Stimulated activated CD4-positive, alpha-beta T cell treated with anti-CD3 and anti-CD28 coated beads, Interleukin-12 subunit alpha, Interleukin-12 subunit beta, amount 100 ng/mL, for 48 hours (primary cell): ENCODE measurements at regions not wholly inside any gene's neighbourhood (a gene's known extent, or its start where the extent isn't known, plus 50 kb on each side); places are given as distances from the start of the nearest gene placed in this dataset.

Source experiments
- DNase-seq, 3 donors: peaks; one replicate each; pipeline ENCODE4 v3.0.0-alpha.2; 2020; ENCODE audit warnings: low read depth in 2 of 3, low spot score in 1 of 3

GRCh38 chr9:86545090-86545489, 190.9 kb upstream of the TUT7 start:
- DNase-seq: no peak

DNA sequence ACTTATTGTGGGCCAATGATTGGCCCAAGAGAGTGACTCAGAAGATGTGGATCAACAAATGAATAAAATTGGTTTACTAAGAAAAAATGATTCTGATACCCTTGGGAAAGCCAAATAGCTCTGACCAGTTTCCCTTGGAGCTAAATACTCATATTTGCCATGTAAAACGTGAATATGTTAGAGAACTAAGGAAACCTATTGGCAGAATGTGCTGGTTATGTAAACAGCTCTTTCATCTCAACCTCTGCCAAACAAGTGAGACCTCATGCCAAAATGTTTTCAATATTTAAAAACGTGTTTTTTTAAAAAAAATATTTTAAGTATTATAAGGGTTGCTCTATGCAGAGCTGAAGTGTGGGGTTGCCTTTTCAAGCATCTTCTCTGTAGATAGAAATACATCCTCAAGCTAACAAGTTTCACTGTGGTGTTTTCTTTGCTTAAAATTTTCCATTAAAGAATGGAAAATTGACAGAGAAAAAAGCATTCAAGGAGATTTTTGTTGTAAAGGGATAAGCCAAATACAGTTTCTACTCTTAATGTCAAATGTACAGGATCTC, 186.9 kb upstream of the TUT7 start:
- DNase-seq: no peak

- no peak for DNase-seq
These were observed 181.3 kb upstream of the TUT7 start for GRCh38 chr9:86535406-86535915.

GRCh38 chr9:86534572-86535258, 180.5 kb upstream of the TUT7 start:
- no peak for DNase-seq

DNA sequence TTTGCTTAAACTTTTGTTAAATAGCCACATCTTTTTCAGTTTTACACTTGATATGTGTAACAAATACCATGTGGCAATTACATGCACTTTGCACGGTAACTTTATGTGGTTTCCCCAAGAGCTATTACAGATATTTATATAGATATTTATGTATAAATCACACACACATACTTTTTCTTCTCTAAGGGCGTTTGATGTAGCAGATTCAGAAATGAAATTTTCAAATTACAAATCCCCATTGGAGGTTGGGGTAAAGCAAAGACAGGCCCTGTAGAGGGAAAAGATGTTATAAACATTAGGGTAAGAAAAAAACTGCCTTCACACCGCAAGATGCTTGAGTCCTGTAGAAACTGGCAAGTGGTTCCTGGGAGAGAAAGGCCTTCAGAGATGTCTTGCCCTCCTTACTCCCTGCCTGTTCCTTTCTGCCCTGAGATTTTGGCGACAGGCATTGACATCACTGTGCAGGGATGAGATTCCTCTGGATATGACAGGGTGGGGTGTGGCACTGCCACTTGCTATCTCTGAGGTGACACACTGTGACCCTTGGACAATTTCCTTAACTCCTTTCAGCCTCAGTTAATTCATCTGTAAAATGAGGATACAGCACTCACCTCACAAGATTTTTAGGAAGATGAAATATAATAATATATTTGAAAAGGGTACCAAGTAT, 177.9 kb upstream of the TUT7 start:
- no peak for DNase-seq

DNA sequence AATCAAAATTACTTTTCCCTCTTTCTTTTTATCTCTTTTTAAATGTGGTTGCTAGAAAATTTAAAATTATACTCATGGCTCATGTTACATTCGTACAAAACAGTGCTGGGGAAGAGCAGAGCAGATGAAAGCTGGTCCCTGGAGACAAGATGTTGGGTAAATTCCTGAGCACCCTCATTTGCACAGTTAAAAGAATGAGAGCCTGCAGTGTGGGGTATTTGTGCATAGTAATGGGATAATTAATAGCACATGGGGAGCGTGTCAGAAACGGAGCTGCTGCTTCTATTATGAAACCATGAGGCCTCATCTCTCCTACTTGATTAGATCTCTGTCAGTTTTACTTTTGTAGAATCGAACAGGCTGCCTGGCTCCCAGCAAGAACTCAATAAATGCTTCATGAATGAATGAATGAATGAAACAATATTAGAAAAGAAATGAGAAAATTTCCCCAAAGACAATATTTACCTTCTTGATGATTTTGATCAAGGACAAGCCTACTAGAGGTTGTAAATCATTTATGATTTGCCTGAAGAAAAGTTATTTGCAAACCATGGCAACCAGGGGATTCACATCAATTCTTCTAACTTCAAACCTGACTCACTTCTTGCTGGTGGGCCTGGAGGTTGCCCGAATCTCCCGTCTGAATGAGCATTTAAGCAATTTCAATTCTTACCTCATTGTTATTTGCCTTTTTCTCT, 177.2 kb upstream of the TUT7 start:
- no peak for DNase-seq

- no peak for DNase-seq
These were observed 175.5 kb upstream of the TUT7 start for GRCh38 chr9:86529496-86530275.

DNA sequence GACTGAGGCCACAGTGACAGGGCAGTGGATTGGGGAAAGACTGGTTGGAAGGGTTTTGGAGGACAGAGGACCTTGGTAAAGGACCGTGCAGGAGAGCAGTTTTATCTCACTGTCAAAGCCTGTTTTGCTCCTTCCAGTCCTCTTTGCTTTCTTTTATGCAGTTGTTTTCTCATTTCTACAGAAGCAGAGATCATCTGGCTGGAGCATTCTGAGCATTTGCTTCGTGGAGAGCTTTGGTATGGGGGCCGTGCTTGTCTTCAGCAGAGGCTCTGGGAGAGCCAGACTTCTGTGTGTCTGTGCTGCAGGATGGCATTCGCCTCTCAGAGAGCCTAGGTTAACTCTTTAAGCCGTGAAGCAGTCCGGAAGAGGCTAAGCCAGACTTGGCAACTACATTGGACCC, 171.8 kb upstream of the TUT7 start:
- no peak for DNase-seq

GRCh38 chr9:86525182-86525581, 171.0 kb upstream of the TUT7 start:
- no peak for DNase-seq

- DNase-seq: no peak
These were observed 167.8 kb upstream of the TUT7 start for GRCh38 chr9:86521977-86522376.

DNA sequence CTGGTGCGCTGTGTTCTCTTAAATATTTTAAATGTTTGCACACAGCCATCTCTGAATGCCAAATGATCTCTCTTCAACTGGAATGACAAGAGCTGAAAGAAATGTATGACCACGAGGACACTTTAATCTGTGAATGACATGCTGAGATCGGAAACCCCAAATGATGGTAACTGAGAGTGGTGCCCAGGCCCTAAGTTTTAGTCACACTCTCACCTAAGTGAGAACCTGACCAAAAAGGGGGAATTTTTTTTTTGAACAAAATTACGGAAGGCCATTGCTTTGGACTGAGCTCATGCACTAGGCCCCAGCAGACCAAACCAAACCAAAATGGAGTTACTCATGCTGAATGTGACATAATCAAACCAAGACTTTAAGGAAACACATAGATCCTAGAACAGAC, 167.1 kb upstream of the TUT7 start:
- DNase-seq: no peak

DNA sequence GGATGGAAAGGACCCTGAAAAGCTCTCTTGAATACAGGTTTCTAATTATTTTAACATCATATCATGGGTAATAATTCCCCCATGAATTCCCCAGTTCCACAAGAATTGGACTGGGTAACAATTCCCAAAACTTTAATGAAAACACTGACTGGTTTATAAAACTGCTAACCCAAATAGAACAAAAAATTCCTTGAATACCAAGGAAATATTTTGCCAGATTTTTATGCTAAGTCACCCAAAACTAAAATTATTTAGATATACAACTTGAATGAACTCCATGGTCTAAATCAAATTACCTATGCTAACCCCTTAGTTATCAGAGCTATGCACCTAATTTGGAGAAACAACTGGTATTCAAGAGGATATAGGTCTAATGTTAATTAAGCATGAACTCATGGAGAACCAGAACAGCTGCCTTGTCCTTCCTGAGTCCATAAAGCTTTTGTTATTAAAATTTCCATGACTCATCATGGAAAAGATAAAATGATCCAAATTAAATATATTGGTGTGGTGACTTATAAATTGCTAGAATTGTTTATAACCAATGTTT, 164.9 kb upstream of the TUT7 start:
- DNase-seq: no peak

DNA sequence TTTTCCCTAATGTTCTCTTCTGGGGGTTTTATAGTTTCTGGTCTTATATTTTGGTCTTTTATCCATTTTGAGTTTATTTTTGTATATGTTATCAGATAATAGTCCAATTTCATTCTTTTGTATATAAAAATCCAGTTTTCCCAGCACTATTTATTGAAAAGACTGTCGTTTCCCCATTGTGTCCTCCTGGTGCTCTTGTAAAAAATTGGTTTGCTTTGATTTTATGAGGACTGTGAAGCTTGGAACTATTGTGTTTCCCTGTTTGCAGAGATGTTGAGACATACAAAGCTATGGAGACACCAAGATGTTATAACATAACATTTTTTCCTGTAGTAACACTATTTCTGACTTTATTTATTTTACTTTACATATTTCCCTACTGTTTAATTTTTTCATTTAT, 163.3 kb upstream of the TUT7 start:
- DNase-seq: no peak

GRCh38 chr9:86516564-86516963, 162.4 kb upstream of the TUT7 start:
- DNase-seq: no peak

DNA sequence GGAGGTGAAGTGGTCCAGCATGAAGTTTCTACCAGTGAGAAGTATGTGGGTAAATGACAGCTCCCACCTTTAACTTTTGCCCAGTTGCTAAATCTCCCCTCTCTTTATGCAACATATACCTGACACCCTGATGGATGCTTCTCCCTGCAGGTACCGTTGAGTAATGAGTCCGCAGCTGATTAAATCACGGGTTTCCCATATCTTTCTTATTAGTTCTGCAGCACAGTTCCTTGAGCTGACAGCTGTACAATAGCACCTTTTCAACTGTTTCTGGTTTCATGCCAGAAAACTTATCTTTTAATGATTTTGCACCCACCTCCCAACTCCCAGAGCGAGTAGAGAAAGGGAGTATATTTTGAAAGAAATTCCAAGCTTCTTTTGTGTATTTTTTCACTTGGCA, 161.0 kb upstream of the TUT7 start:
- DNase-seq: no peak

- DNase-seq: no peak
These were observed 159.2 kb upstream of the TUT7 start for GRCh38 chr9:86513429-86513828.

DNA sequence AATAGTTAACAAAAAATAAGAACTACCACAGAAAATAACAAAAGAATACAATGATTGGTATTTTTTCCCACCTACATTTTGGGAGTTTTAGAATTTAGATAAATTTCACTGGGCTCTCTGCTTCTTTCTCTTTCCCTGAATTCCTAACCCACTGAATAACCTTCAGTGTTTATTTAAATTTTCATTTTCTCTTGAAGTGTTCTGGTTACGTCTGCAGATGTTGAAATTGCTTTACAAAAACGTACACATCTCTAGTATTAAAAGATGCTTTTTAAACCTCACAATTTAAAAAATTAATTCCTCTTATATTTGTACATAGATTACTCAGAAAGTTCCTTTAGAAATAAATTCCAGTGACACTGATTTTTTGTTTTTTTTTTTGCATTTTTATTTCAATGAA, 158.7 kb upstream of the TUT7 start:
- DNase-seq: no peak

- DNase-seq: no peak
These were observed 157.6 kb upstream of the TUT7 start for GRCh38 chr9:86511614-86512360.

- no peak for DNase-seq
These were observed 154.1 kb upstream of the TUT7 start for GRCh38 chr9:86508208-86508903.

DNA sequence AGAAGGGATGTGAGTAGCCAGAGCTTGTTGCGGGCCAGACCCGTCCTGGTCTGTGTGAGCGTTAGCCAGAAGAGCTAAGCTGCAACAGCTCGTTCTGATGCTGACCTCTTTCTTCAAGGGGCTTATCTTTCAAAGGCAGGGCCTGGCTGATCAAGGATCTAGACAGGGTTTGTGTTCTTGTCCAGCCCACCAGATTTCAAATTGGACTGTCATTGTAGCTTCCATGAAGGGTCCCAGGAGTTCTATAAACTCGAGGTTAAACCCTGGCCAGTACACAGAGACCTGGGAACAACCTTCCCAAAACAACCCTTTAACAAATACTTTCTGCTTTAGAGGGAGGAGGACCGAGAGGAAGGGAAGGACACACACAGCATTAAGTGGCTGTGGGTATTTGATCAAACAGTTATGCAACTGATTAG, 153.0 kb upstream of the TUT7 start:
- no peak for DNase-seq
